ENCODE measurements at regions not wholly inside any gene's neighbourhood (a gene's known extent, or its start where the extent isn't known, plus 50 kb on each side); places are given as distances from the start of the nearest gene placed in this dataset.

GRCh38 chr13:34249546-34250039 is 431.6 kb downstream of the RFC3 start:
- TF ChIP-seq EZH2 (IDR thresholded peaks at IDR 0.05): no peak
- TF ChIP-seq, protein P1, sequence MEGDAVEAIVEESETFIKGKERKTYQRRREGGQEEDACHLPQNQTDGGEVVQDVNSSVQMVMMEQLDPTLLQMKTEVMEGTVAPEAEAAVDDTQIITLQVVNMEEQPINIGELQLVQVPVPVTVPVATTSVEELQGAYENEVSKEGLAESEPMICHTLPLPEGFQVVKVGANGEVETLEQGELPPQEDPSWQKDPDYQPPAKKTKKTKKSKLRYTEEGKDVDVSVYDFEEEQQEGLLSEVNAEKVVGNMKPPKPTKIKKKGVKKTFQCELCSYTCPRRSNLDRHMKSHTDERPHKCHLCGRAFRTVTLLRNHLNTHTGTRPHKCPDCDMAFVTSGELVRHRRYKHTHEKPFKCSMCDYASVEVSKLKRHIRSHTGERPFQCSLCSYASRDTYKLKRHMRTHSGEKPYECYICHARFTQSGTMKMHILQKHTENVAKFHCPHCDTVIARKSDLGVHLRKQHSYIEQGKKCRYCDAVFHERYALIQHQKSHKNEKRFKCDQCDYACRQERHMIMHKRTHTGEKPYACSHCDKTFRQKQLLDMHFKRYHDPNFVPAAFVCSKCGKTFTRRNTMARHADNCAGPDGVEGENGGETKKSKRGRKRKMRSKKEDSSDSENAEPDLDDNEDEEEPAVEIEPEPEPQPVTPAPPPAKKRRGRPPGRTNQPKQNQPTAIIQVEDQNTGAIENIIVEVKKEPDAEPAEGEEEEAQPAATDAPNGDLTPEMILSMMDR (IDR thresholded peaks at IDR 0.05 in 2 of 3, conservative IDR thresholded peaks at IDR 0.05 in 1 of 3; ENCODE audit: borderline replicate concordance in 1 of 3, insufficient read depth in 1 of 3, low read depth in 2 of 3, low read length in 2 of 3): no peak
- no peak for TF ChIP-seq POLR2AphosphoS5 (IDR thresholded peaks at IDR 0.05; ENCODE audit: low read depth, low read length)
- no peak for TF ChIP-seq POLR2A (IDR thresholded peaks at IDR 0.05; ENCODE audit: borderline replicate concordance, extremely low read depth, insufficient read depth, insufficient read length)
- no peak for TF ChIP-seq EZH2phosphoT487 (IDR thresholded peaks at IDR 0.05; ENCODE audit: borderline replicate concordance)
- no peak for TF ChIP-seq YY1 (IDR thresholded peaks at IDR 0.05; ENCODE audit: extremely low read depth, insufficient replicate concordance, low read depth, low read length)
